ENCODE measurements at regions not wholly inside any gene's neighbourhood (a gene's known extent, or its start where the extent isn't known, plus 50 kb on each side); places are given as distances from the start of the nearest gene placed in this dataset.
"Not testable (repeated sequence)": the region's sequence is repeated elsewhere in the genome, so short reads cannot be mapped to it uniquely, and the experiment has no call there.

DNA sequence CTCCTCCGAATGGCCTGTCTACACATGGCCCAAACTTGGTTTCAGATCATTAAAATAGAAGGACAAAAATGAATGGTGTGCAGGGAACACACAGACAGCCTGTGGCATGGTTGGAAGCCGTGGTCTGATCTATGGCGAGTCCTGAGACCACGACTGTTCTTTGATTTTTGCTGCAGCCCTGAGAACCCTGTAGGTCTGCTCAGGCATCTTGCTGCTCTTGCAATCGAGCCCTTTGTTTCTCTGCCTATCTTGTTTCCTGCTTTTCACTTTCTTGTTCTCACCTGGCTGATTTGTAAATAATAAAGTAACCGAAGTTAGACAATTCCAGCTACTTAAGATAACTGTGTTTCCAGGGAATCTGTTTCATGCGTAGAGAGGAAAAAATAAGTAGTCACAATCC, 54.1 kb upstream of the NBPF9 start:
- H3K4me2 ChIP-seq (ENCODE audit: insufficient read depth, low read length); H3K36me3 ChIP-seq (ENCODE audit: control insufficient read depth, insufficient read depth, low read length); DNase-seq (ENCODE audit: extremely low read depth in 1 of 4, low spot score in 3 of 4); H3K9me1 ChIP-seq (ENCODE audit: control insufficient read depth, insufficient read depth, low read length); FAIRE-seq; H3K27me3 ChIP-seq (ENCODE audit: control insufficient read depth in 2 of 2, insufficient read depth in 2 of 2, low read length in 2 of 2); H3K9me3 ChIP-seq (replicated peaks; ENCODE audit: control insufficient read depth, insufficient read depth, low read depth, low read length); H3K27ac ChIP-seq (ENCODE audit: extremely low read depth, low read depth, low read length); CTCF ChIA-PET (ENCODE audit: low intra/inter-chr PET ratio); ATAC-seq; H3K9ac ChIP-seq (ENCODE audit: insufficient read depth in 1 of 2, low read depth in 2 of 2, low read length in 2 of 2); H3K4me3 ChIP-seq; in situ Hi-C loops (cut with MboI); H4K20me1 ChIP-seq (replicated peaks; ENCODE audit: control insufficient read depth, insufficient read depth, low read length); POLR2A ChIA-PET; H3K79me2 ChIP-seq (ENCODE audit: control insufficient read depth, insufficient read depth, low read length); H3K4me1 ChIP-seq (replicated peaks in 1 of 2; ENCODE audit: control insufficient read depth in 2 of 2, insufficient read depth in 2 of 2, low read length in 2 of 2); BruUV-seq (replicated peaks); intact Hi-C loops (cut with micrococcal nuclease): not testable (repeated sequence)
- WGBS (ENCODE audit: insufficient coverage, low coverage, missing lambda C conversion rate), result 15% methylated on average over 1 of the region's 7 CpGs
- peak overlapping the region; percentile 51; the same call in 1 of the 2 replicates for H2AFZ ChIP-seq (ENCODE audit: low read depth, low read length)

- H3K4me2 ChIP-seq (ENCODE audit: insufficient read depth, low read length); DNase-seq (ENCODE audit: extremely low read depth in 1 of 4, low spot score in 3 of 4); H3K9me1 ChIP-seq (ENCODE audit: control insufficient read depth, insufficient read depth, low read length); H3K9ac ChIP-seq (ENCODE audit: insufficient read depth in 1 of 2, low read depth in 2 of 2, low read length in 2 of 2); H3K4me1 ChIP-seq (replicated peaks in 1 of 2; ENCODE audit: control insufficient read depth in 2 of 2, insufficient read depth in 2 of 2, low read length in 2 of 2); H3K27ac ChIP-seq (ENCODE audit: extremely low read depth, low read depth, low read length); BruUV-seq (replicated peaks); H4K20me1 ChIP-seq (replicated peaks; ENCODE audit: control insufficient read depth, insufficient read depth, low read length); H2AFZ ChIP-seq (ENCODE audit: low read depth, low read length); ATAC-seq; POLR2A ChIA-PET; H3K79me2 ChIP-seq (ENCODE audit: control insufficient read depth, insufficient read depth, low read length); H3K27me3 ChIP-seq (ENCODE audit: control insufficient read depth in 2 of 2, insufficient read depth in 2 of 2, low read length in 2 of 2); in situ Hi-C loops (cut with MboI); FAIRE-seq; CTCF ChIA-PET (ENCODE audit: low intra/inter-chr PET ratio); H3K4me3 ChIP-seq; H3K36me3 ChIP-seq (ENCODE audit: control insufficient read depth, insufficient read depth, low read length); intact Hi-C loops (cut with micrococcal nuclease); H3K9me3 ChIP-seq (replicated peaks; ENCODE audit: control insufficient read depth, insufficient read depth, low read depth, low read length): not testable (repeated sequence)
- WGBS (ENCODE audit: insufficient coverage, low coverage, missing lambda C conversion rate), result 10% methylated on average over 1 of the region's 3 CpGs
Measured at GRCh38 chr1:149158308-149158707, 55.0 kb upstream of the NBPF9 start.

- FAIRE-seq (peak; percentile 81), ATAC-seq (peak; percentile 98)
- DNase-seq (ENCODE audit: extremely low read depth in 1 of 4, low spot score in 3 of 4); CTCF ChIA-PET (ENCODE audit: low intra/inter-chr PET ratio); in situ Hi-C loops (cut with MboI); BruUV-seq (replicated peaks); H3K36me3 ChIP-seq (ENCODE audit: control insufficient read depth, insufficient read depth, low read length); H3K9me1 ChIP-seq (ENCODE audit: control insufficient read depth, insufficient read depth, low read length); H3K9me3 ChIP-seq (replicated peaks; ENCODE audit: control insufficient read depth, insufficient read depth, low read depth, low read length); H3K4me2 ChIP-seq (ENCODE audit: insufficient read depth, low read length); H3K27me3 ChIP-seq (ENCODE audit: control insufficient read depth in 2 of 2, insufficient read depth in 2 of 2, low read length in 2 of 2); H3K9ac ChIP-seq (ENCODE audit: insufficient read depth in 1 of 2, low read depth in 2 of 2, low read length in 2 of 2); H3K4me1 ChIP-seq (replicated peaks in 1 of 2; ENCODE audit: control insufficient read depth in 2 of 2, insufficient read depth in 2 of 2, low read length in 2 of 2); H4K20me1 ChIP-seq (replicated peaks; ENCODE audit: control insufficient read depth, insufficient read depth, low read length); H3K4me3 ChIP-seq; H3K27ac ChIP-seq (ENCODE audit: extremely low read depth, low read depth, low read length); H2AFZ ChIP-seq (ENCODE audit: low read depth, low read length); POLR2A ChIA-PET; H3K79me2 ChIP-seq (ENCODE audit: control insufficient read depth, insufficient read depth, low read length); intact Hi-C loops (cut with micrococcal nuclease): not testable (repeated sequence)
- WGBS (ENCODE audit: insufficient coverage, low coverage, missing lambda C conversion rate), result no CpG with 5 or more reads among the region's 19 CpGs
Measured at GRCh38 chr1:149163063-149163444, 59.7 kb upstream of the NBPF9 start.

- H3K36me3 ChIP-seq (ENCODE audit: control insufficient read depth, insufficient read depth, low read length); intact Hi-C loops (cut with micrococcal nuclease); FAIRE-seq; DNase-seq (ENCODE audit: extremely low read depth in 1 of 4, low spot score in 3 of 4); H3K4me2 ChIP-seq (ENCODE audit: insufficient read depth, low read length); H4K20me1 ChIP-seq (replicated peaks; ENCODE audit: control insufficient read depth, insufficient read depth, low read length); H3K9ac ChIP-seq (ENCODE audit: insufficient read depth in 1 of 2, low read depth in 2 of 2, low read length in 2 of 2); H3K9me3 ChIP-seq (replicated peaks; ENCODE audit: control insufficient read depth, insufficient read depth, low read depth, low read length); H3K79me2 ChIP-seq (ENCODE audit: control insufficient read depth, insufficient read depth, low read length); CTCF ChIA-PET (ENCODE audit: low intra/inter-chr PET ratio); H3K9me1 ChIP-seq (ENCODE audit: control insufficient read depth, insufficient read depth, low read length); ATAC-seq; H3K4me1 ChIP-seq (replicated peaks in 1 of 2; ENCODE audit: control insufficient read depth in 2 of 2, insufficient read depth in 2 of 2, low read length in 2 of 2); H3K27ac ChIP-seq (ENCODE audit: extremely low read depth, low read depth, low read length); H2AFZ ChIP-seq (ENCODE audit: low read depth, low read length); POLR2A ChIA-PET; H3K4me3 ChIP-seq; H3K27me3 ChIP-seq (ENCODE audit: control insufficient read depth in 2 of 2, insufficient read depth in 2 of 2, low read length in 2 of 2): not testable (repeated sequence)
- TSS peak; percentile 41 for BruUV-seq (replicated peaks)
- in situ Hi-C loops (cut with MboI), result loop anchor here (25.0 kb wide), 1 partner anchor 737 kb away; no protein-coding TSS in a partner anchor
- whole genome bisulfite sequencing (ENCODE audit: insufficient coverage, low coverage, missing lambda C conversion rate), result 35% methylated on average over 2 of the region's 7 CpGs
Measured at GRCh38 chr1:149174765-149175164, 71.4 kb upstream of the NBPF9 start.

Data from K562 (cell line).